GM18951 (cell line): ENCODE measurements at regions not wholly inside any gene's neighbourhood (a gene's known extent, or its start where the extent isn't known, plus 50 kb on each side); places are given as distances from the start of the nearest gene placed in this dataset.
"Not testable (repeated sequence)": the region's sequence is repeated elsewhere in the genome, so short reads cannot be mapped to it uniquely, and the experiment has no call there.

Experiments used
- POLR2A ChIP-seq: IDR thresholded peaks from 4 replicates; pipeline ENCODE4 v1.6.1; 2011; ENCODE audit warnings: mild to moderate bottlenecking; ENCODE audit not compliant: insufficient read length, insufficient read depth; ENCODE audit errors: extremely low read depth
- in situ Hi-C: fragments of 300-500 bp; cut with MboI; formaldehyde crosslinking; loops from one replicate; pipeline ENCODE4 v1.12.0; 2022; ENCODE audit warnings: low sequenced_read_pairs, mixed read lengths, inconsistent platforms; ENCODE audit not compliant: unreplicated experiment

DNA sequence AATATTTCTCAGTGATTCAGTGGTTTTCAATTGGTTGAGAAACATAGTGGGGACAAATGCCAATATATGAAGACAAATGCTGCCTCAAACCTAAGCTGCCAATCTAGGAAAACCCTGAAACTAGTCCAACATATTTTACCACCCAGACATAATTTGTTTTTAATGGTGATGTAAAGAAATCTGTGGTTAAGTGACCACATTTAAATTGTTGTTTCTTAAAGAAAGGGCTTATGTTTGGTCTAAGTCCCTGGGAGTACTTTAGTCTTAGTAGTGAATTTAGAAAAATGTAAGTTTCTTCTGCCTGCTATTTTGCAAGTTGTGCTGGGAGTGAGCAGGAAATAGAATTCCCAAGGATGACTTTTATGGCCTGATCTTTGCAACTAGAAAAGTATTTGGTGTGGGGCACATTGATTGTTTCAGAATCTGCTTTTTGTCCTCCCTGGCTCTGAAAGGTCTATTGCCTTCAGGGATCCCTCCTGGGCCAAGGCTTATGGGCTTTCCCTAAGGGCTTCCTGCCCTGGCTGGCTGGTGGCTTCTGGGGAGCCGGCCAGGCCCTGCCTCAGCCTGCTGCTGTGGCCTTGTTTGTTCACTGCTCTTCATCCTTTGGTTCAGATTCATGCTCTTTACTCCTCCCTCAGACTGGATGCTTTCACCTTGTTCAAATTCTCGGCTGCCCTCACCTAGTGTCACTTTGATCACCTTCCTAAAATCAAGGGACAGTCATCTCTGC is 169.8 kb upstream of the JADE1 start:
- in situ Hi-C loops: no loop called here
- no peak for TF ChIP-seq POLR2A

DNA sequence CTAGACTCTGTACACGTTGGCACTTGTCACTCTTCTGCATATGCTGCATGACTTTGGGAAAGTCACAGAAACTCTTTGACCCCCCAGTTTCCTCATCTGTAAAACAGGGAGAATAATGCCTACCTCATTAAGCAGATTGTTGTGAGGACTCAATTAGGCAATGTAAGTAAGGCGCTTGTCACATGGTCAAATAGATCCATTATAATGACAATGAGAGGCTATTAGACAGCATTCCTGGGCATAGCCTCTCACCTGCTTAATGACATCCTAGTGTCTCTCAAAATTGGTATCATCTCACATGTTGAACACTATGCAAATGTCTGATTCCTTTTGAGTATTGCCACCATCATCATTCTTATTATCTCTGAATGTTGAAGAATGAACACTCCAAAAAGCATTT is 172.6 kb upstream of the JADE1 start:
- no peak for TF ChIP-seq POLR2A
- in situ Hi-C loops: no loop called here

DNA sequence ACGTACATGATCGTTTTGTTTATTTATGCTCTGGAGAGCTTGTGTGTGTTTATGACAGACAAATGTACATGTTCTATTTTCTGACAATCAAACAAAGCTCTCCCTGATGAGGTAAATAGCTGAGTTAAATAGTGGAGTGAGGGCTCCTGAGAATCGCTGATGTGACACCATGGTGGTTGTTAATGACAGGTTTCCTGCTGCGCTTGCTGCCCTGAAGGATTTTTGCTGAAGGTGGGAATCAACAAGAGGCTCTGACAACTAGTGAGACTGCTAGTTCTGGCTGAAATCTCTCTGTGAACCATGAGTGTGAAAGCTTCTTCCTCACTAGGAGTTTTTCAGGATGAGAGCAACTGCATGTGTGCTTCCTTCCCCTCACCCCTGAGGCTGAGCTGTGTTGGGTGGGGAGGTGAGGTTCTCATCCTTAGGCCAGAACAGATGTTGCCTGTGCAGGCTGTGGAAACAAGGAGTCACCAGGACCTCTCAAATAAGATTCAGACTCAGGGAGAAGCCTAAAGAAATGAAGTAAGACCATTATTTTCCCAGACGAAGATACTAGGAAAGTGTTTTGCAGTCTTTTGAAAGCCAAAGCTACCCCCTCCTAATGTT is 173.4 kb upstream of the JADE1 start:
- in situ Hi-C loops: no loop called here
- TF ChIP-seq POLR2A: no peak

DNA sequence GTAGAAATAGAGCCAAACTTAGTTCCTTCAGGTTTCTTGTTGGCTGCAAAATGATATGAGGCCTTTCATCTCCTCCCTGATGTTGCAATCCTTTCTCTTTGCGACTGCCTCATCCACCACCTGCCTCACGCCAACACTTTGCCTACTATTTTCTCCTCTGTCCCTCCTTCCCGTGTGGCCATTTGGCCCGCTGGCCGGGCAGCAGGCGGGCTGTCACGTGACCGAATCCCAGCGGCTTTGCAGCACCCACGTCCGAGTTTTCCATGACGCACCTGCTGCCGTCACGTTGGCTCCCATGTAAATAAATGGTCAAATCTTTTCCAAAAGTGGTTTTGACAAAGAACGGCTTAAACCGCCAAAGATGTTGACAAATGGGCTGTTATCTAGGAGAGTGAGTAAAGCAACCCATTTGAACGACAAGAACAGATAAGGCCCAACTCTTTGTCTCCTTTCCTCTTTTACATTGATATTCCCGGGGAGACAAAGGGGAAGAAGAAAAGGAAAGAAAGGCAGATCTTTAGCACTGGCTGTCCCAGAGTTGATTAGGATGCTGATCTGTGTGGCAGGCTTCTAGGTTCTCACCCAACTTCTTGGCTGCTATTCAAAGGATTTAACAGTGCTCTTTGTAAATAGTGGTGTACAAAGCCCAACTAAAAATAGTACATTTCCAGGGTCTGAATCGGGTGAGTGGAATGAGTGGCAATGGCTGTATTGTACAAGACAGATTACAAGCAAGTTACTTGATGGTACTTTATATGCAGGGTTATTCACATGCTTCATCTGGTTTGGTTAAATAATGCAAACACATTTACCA is 174.2 kb upstream of the JADE1 start:
- no peak for TF ChIP-seq POLR2A
- in situ Hi-C loops: no loop called here

DNA sequence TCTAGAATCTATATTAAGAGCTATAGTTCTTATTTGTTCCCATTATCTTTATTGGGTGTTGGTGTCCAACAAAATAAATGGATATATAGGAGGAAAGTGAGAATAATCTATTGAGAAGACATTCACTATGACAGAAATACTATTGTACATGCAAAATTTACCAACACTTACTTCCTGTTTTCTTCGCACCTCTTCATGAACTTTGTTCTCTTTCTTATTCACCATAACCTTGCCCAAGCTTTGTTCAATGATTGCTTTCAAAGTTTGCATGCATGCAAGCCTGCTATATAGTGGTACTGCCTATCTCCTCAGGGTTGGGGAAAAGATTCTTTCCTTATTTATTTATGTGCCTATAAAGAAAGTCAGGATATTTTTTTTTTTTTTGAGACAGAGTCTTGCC is 176.4 kb upstream of the JADE1 start:
- TF ChIP-seq POLR2A: no peak
- in situ Hi-C loops: no loop called here

DNA sequence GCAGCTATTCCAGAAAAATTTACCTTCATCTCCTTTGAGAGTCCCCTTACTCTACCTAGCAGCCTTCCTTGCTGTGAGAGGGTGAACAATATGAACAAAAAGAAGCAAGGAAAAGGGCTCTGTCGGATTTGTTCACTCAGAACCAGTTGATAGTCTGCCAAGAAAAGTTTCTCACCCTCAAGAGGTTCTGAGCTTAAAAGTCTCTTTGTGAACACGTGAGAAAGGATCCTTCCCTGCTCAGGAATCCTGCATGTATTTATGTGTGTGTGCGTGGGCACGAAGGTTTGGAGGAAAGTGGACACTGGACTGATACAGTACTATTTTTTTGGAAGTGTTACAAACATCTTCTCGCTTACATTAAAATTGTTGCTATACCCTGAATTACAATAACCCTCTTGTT is 178.6 kb upstream of the JADE1 start:
- TF ChIP-seq POLR2A: no peak
- in situ Hi-C loops: no loop called here

DNA sequence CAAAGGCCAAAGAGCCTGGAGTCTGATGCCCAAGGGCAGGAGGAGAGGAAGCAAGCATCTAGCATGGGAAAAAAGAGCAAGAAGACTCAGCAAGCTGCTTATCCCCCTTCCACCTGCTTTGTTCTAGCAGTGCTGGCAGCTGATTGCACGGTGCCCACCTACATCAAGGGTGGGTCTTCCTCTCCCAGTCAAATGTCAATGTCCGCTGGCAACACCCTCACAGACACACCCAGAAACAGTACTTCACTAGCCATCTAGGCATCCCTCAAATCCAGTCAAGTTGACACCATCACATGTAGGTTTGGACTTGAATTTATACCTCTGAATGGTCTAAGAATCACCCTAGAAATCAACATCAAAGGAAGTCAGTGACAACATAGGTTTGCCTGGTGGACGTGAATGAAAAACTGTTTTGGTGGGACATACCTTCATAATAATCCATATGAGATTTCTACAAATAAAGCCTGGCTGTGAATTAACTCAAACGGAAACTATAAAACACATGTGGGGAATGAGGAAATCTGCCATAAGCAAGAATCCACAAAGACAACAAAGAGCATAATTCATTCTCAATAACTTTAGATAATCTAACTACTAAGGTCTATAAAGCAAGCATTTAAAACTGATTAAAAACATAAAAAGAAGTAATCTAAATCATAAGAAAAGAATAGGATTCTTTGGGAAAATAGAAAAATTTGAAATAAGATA is 185.8 kb upstream of the JADE1 start:
- TF ChIP-seq POLR2A: no peak
- in situ Hi-C loops: no loop called here

DNA sequence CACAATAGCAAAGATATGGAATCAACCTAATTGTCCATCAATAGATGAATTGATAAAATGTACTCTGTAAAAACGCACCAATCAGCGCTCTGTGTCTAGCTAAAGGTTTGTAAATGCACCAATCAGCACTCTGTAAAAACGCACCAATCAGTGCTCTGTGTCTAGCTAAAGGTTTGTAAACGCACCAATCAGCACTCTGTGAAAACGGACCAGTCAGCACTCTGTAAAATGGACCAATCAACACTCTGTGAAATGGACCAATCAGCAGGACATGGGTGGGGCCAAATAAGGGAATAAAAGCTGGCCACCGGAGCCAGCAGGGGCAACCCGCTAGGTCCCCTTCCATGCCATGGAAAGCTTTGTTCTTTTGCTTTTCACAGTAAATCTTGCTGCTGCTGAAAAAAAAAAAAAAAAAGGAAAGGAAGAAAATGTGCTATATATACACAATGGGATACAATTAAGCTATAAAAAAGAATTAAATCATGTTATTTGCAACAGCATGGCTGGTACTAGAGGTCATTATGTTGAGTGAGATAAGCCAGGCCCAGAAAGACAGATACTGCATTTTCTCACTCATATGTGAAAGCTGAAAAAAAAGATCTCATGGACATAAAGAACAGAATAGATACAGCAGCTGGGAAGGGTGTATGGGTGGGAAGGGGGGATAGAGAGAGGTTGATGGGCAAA is 189.1 kb upstream of the JADE1 start:
- in situ Hi-C loops: not testable (repeated sequence)

DNA sequence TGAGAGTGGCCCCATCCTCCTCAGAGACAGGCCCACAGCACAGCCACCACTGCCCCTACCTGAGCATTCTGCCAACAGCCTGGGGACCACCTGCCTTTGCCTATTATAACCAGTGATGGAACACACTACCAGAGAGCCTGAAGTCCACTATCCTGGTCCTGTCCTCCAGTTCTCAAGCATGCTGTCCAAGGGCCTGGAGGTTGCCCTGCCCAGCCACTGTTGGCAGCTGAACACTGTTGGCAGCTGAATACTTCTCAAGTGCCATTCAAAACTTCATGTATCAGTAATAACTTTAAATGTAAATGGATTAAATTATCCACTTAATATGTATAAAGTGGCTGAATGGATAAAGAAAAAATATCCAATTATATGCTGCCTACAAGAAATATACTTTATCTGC is 194.3 kb upstream of the JADE1 start:
- no peak for TF ChIP-seq POLR2A
- in situ Hi-C loops: no loop called here

DNA sequence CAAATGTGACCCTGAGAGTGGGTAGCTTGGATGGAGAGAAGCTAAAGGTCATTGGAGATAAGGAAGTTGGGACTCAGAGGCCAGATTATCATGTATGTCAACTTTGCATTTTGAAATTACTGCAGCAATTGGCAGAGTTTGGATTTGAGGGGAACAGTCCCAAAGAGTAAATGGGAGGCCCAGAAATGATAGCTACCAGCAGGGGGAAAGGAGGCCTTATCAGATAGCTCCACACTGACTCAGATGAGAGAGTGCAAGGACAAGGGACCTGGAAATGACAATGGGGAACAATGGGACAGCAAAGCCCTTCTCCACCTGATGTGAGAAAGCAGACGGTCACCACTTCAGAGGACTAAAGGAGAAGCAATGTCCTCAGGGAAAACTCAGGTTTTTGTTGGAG is 201.5 kb upstream of the JADE1 start:
- in situ Hi-C loops: no loop called here

DNA sequence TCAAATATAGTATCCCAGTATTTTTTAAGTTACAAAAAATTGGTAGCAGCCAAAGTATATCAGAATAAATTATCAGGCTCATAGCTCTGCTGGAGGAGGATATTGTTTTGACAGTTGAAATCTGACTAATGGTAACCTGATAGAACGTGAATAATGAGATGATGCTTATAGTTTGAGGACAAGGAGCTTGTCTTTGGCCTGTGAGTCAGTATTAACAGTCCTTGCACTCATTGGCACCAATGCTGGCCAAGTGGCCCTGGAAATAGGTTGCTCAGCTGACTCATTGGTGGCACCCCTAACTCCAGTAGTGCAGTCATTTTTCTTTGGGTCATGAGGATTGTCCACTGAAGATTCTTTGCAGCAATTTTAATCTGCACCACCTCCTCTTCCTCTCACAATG is 203.3 kb upstream of the JADE1 start:
- in situ Hi-C loops: no loop called here
- TF ChIP-seq POLR2A: no peak

More for the DNA sequence above, 201.5 kb upstream of the JADE1 start:
- TF ChIP-seq POLR2A: no peak

DNA sequence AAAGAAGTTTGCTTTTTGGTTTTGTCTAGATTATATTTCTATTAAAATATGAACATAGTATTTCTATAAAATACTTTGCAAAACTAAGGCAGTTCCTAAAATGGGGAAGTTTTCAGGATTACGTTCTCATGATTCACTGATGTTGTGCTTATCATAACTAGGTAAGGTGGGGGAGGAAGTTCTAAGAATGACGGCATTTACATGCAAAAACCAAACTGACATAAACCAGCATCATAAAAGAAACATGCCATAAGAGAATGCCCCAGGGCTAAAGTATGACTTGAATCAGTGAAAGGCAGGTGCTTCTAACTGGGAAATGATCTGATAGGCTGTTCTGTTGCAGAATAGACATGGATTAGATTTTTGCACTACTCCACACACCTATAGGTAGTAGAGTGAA is 204.7 kb upstream of the JADE1 start:
- in situ Hi-C loops: no loop called here
- no peak for TF ChIP-seq POLR2A

DNA sequence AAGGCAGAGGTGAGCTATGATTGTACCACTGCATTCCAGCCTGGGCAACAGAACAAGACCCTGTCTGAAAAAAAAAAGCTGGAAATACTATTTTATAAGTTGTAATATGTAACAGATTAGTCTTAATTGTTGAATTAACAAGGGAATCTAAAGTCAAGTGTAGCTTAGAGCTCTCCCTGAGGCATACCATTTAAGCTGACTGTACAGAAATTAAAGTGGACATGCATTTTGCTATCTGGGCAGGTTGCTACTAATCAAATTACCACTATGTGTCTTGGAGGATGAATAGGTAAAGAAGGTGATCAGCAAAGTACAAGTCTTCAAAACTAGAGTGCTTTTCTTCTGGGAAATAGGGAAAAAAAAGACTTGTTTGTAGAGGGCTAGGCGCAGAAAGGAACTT is 205.3 kb upstream of the JADE1 start:
- TF ChIP-seq POLR2A: no peak
- in situ Hi-C loops: no loop called here
